CD4-positive, alpha-beta memory T cell (primary cell): ENCODE measurements at regions not wholly inside any gene's neighbourhood (a gene's known extent, or its start where the extent isn't known, plus 50 kb on each side); places are given as distances from the start of the nearest gene placed in this dataset.
"Not testable (repeated sequence)": the region's sequence is repeated elsewhere in the genome, so short reads cannot be mapped to it uniquely, and the experiment has no call there.

Experiments
- CTCF ChIA-PET: fragments of 350-600 bp; sonication (Branson Sonifier 250); formaldehyde crosslinking; loops from one replicate; lab custom pipeline; 2021; ENCODE audit warnings: inconsistent platforms; ENCODE audit not compliant: partially characterized antibody; lab: Charles Lee
- POLR2A ChIA-PET: fragments of 350-600 bp; sonication (Branson Sonifier 250); formaldehyde crosslinking; loops from one replicate; lab custom pipeline; 2021; ENCODE audit not compliant: partially characterized antibody; lab: Charles Lee
- DNase-seq, 5 donors: peaks; one replicate each; pipeline versions ENCODE4 v3.0.0 to v3.0.0-alpha.2; 2020 to 2022; ENCODE audit warnings: mixed read lengths in 1 of 5
- H3K27ac ChIP-seq: one replicate; pipeline ENCODE4 v1.7.0; 2013; ENCODE audit warnings: low read depth, low read length
- H3K27me3 ChIP-seq: 2 replicates; pipeline ENCODE4 v1.7.0; 2013; ENCODE audit warnings: mild to moderate bottlenecking, low read length, moderate library complexity; ENCODE audit not compliant: insufficient read depth
- H3K36me3 ChIP-seq: 2 replicates; pipeline ENCODE4 v1.7.0; 2013; ENCODE audit warnings: mild to moderate bottlenecking, low read length, moderate library complexity; ENCODE audit not compliant: insufficient read depth
- H3K4me1 ChIP-seq: 2 replicates; pipeline ENCODE4 v1.7.0; 2013; ENCODE audit warnings: mild to moderate bottlenecking, low read length, moderate library complexity; ENCODE audit not compliant: insufficient read depth
- H3K4me3 ChIP-seq, 2 donors: one replicate each; pipeline ENCODE4 v1.7.0; 2013; ENCODE audit warnings: low read length in 2 of 2, mild to moderate bottlenecking in 1 of 2
- H3K9me3 ChIP-seq, 2 donors: one replicate each; pipeline ENCODE4 v1.7.0; 2013; ENCODE audit warnings: low read length in 2 of 2, control low read depth in 1 of 2; ENCODE audit not compliant: control insufficient read depth in 1 of 2
- H3K27ac Mint-ChIP-seq, 7 donors: one replicate each; pipeline ENCODE4 v1.8.0; 2020 to 2021; ENCODE audit warnings: mixed read lengths in 7 of 7, mild to moderate bottlenecking in 6 of 7, inconsistent platforms in 3 of 7, moderate library complexity in 3 of 7
- H3K27me3 Mint-ChIP-seq, 2 donors: one replicate each; pipeline ENCODE4 v1.8.0; 2020 to 2021; ENCODE audit warnings: mixed read lengths in 2 of 2
- H3K36me3 Mint-ChIP-seq, 2 donors: one replicate each; pipeline ENCODE4 v1.8.0; 2020 to 2021; ENCODE audit warnings: mixed read lengths in 2 of 2, inconsistent platforms in 1 of 2, mild to moderate bottlenecking in 1 of 2
- H3K4me1 Mint-ChIP-seq, 4 donors: one replicate each; pipeline ENCODE4 v1.8.0; 2020 to 2021; ENCODE audit warnings: mixed read lengths in 4 of 4, mild to moderate bottlenecking in 1 of 4
- H3K4me3 Mint-ChIP-seq, 8 donors: one replicate each; pipeline ENCODE4 v1.8.0; 2020 to 2021; ENCODE audit warnings: mixed read lengths in 8 of 8, mild to moderate bottlenecking in 7 of 8, moderate library complexity in 6 of 8, inconsistent platforms in 3 of 8
- H3K9me3 Mint-ChIP-seq, 8 donors: one replicate each; pipeline ENCODE4 v1.8.0; 2020 to 2021; ENCODE audit warnings: mixed read lengths in 8 of 8, mild to moderate bottlenecking in 5 of 8, inconsistent platforms in 3 of 8, moderate library complexity in 1 of 8
- intact Hi-C: fragments of 100-400 bp; cut with micrococcal nuclease; formaldehyde crosslinking; loops from one replicate; pipeline ENCODE4 v1.15.1; 2023

DNA sequence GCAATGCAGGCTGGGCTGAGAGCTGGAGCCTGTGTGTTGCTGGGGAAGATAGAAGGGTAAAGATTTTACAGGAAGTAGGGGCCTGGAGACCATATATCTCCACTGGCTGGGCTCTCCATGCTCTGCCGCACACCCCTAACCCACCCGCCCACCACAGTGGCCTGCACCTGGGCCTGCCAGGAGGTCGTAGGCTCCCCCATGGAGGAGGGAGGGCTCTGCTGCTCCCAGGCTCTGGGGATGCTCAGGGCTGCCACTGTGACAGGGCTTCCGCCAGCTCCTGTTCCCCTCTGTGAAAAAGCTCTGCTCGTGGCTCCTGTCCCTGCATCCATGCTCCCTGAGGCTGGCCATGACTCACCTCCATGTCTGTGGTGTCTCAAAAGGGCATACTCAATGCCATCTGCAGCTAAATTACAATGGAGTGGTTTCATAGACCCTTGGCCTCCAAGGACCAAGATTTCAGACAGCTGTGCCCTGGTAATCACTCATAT lies 106.0 kb downstream of the CXCL12 start:
- no peak overlapping the region for H3K4me3 Mint-ChIP-seq
- H3K27ac ChIP-seq = no peak overlapping the region
- CTCF ChIA-PET = no interaction called here
- no peaks in the 10 kb centered on the region for H3K36me3 ChIP-seq
- H3K27me3 Mint-ChIP-seq = peaks cover 3 to 4% of the 10 kb centered on the region in 2 donors
- no peaks in the 10 kb centered on the region for H3K9me3 ChIP-seq
- intact Hi-C loops = no loop called here
- POLR2A ChIA-PET = no interaction called here
- DNase-seq = no peak
- no peaks in the 10 kb centered on the region for H3K4me1 Mint-ChIP-seq
- H3K4me3 ChIP-seq = no peak overlapping the region
- H3K27ac Mint-ChIP-seq = no peak overlapping the region
- no peaks in the 10 kb centered on the region for H3K36me3 Mint-ChIP-seq
- H3K4me1 ChIP-seq = no peaks in the 10 kb centered on the region
- peaks cover 2 to 17% (median 10%) of the 10 kb centered on the region in 8 donors for H3K9me3 Mint-ChIP-seq
- H3K27me3 ChIP-seq = no peaks in the 10 kb centered on the region

DNA sequence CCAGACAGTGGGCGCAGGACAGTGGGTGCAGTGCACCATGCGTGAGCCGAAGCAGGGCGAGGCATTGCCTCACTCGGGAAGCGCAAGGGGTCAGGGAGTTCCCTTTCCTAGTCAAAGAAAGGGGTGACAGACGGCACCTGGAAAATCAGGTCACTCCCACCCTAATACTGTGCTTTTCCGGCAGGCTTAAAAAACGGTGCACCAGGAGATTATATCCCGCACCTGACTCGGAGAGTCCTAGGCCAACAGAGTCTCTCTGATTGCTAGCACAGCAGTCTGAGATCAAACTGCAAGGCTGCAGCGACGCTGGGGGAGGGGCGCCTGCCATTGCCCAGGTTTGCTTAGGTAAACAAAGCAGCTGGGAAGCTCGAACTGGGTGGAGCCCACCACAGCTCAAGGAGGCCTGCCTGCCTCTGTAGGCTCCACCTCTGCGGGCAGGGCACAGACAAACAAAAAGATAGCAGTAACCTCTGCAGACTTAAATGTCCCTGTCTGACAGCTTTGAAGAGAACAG lies 116.4 kb downstream of the CXCL12 start:
- H3K9me3 ChIP-seq, CTCF ChIA-PET, H3K36me3 Mint-ChIP-seq, H3K4me3 ChIP-seq, H3K4me1 ChIP-seq, H3K36me3 ChIP-seq, H3K27me3 Mint-ChIP-seq, POLR2A ChIA-PET, H3K27ac Mint-ChIP-seq, H3K27ac ChIP-seq, H3K27me3 ChIP-seq, DNase-seq, H3K4me1 Mint-ChIP-seq, intact Hi-C loops: not testable (repeated sequence)
- Mint-ChIP-seq H3K9me3 (peaks cover 2 to 21% (median 6%) of the 10 kb centered on the region in 8 donors), H3K4me3 (peak overlapping the region in 1 of 8 donors; percentile 55)

DNA sequence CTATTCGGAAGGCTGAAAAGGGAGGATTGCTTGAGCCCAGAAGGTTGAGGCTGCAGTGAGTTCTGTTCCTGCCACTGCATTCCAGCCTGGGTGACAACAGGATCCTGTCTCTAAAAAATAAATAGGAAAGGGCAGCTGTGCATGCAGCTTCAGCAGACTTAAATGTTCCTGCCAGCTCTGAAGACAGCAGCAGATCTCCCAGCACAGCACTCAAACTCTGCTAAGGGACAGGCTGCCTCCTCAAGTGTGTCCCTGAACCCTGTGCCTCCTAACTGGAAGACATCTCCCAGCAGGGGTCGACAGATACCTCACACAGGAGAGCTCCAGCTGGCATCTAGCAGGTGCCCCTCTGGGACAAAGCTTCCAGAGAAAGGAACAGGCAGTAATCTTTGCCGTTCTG lies 117.9 kb downstream of the CXCL12 start:
- Histone ChIP-seq H3K27ac (no peak overlapping the region), H3K4me1 (no peaks in the 10 kb centered on the region), H3K4me3 (no peak overlapping the region), H3K9me3 (no peaks in the 10 kb centered on the region), H3K27me3 (no peaks in the 10 kb centered on the region), H3K36me3 (no peaks in the 10 kb centered on the region)
- H3K4me1 Mint-ChIP-seq = no peaks in the 10 kb centered on the region
- no peak overlapping the region for H3K27ac Mint-ChIP-seq
- ChIA-PET POLR2A (no interaction called here), CTCF (no interaction called here)
- H3K36me3 Mint-ChIP-seq = peaks cover 0 to 1% of the 10 kb centered on the region in 2 donors
- H3K9me3 Mint-ChIP-seq = peaks cover 2 to 21% (median 6%) of the 10 kb centered on the region in 8 donors
- no peak for DNase-seq
- intact Hi-C loops = no loop called here
- no peak overlapping the region for H3K4me3 Mint-ChIP-seq
- H3K27me3 Mint-ChIP-seq = peaks cover 2 to 4% of the 10 kb centered on the region in 2 donors

DNA sequence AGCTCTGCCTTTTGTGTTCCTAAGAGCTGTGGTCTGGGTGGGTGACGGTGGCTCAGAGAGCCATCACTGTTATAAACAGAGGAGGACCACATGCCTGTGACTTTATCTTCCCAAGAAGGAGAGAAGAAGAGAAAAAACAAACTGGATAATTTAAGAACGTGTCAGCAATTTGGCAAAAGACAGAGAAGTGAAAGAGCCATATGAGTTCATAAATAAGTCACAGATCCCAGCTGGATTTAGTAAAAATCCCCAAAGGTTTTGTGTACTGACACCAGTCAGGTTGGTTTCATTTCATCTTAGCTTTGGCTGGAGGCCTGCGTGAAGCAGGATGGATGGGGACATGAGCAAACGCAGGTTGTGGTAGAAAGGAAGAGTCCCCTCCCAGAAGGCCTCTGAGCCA lies 120.7 kb downstream of the CXCL12 start:
- Mint-ChIP-seq H3K4me3 (no peak overlapping the region), H3K9me3 (peaks cover 2 to 21% (median 6%) of the 10 kb centered on the region in 8 donors), H3K4me1 (no peaks in the 10 kb centered on the region), H3K36me3 (peaks cover 0 to 1% of the 10 kb centered on the region in 2 donors), H3K27me3 (peaks cover 2 to 4% of the 10 kb centered on the region in 2 donors), H3K27ac (no peak overlapping the region)
- Histone ChIP-seq H3K4me3 (no peak overlapping the region), H3K9me3 (no peaks in the 10 kb centered on the region), H3K4me1 (no peaks in the 10 kb centered on the region), H3K27me3 (no peaks in the 10 kb centered on the region), H3K27ac (no peak overlapping the region), H3K36me3 (no peaks in the 10 kb centered on the region)
- CTCF ChIA-PET = no interaction called here
- intact Hi-C loops = no loop called here
- POLR2A ChIA-PET = no interaction called here
- DNase-seq = no peak

DNA sequence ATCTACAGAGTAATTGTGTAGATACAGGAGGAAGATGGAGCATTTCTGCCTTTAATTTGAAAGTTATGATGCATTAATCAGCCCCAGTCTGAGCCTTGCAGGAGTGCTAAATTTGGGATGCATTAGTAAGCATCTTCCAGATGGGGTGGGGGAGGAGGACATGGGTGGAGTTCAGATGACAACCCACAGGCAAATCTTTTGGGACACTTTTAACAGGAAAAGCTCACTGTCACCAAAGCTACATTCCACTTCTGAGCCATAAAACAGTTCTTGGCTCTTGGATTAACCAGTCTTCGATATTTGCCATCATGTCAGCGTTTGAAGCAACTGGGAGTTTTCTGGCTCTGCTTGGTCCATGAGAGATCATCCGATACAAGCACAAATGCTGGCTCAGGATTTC lies 121.1 kb downstream of the CXCL12 start:
- Mint-ChIP-seq H3K4me3 (no peak overlapping the region), H3K36me3 (peaks cover 0 to 1% of the 10 kb centered on the region in 2 donors), H3K27ac (no peak overlapping the region), H3K4me1 (no peaks in the 10 kb centered on the region), H3K9me3 (peaks cover 2 to 21% (median 6%) of the 10 kb centered on the region in 8 donors), H3K27me3 (peaks cover 2 to 4% of the 10 kb centered on the region in 2 donors)
- ChIA-PET POLR2A (no interaction called here), CTCF (no interaction called here)
- no peaks in the 10 kb centered on the region for H3K9me3 ChIP-seq
- H3K27me3 ChIP-seq = no peaks in the 10 kb centered on the region
- no peaks in the 10 kb centered on the region for H3K36me3 ChIP-seq
- H3K4me1 ChIP-seq = no peaks in the 10 kb centered on the region
- no peak overlapping the region for H3K4me3 ChIP-seq
- H3K27ac ChIP-seq = no peak overlapping the region
- no peak for DNase-seq
- intact Hi-C loops = no loop called here

DNA sequence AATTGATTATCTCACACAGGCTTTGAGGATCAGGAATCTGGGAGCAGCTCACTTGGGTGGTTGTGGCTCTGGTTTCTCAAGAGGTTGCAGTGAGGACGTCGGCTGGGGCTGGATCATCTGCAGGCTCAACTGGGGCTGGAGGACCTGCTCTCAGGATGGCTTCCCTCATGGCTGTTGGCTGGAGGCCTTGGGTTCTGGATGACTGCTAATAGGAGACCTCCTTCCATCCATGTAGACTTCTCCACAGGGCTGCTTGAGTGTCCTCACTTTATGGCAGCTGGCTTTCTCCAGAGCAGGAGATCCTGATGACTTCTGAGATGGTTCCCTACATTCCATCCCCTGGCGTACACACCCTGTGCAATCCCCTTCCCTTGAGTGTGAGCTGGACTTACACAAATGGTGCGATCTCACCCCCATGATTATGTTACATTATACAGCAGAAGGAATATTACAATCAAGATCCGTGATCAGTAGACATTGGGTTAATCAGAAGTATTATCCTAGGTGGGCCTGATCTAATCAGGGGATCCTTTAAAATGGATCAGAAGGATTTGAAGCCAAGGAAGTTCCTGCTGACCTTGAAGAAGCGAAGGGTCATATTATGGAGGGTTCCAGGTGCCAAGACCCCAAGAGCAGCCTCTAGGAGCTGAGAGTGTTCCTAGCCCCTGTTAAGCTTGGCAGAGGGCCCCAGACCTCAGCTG lies 122.2 kb downstream of the CXCL12 start:
- intact Hi-C loops = no loop called here
- no peaks in the 10 kb centered on the region for H3K27me3 ChIP-seq
- H3K27ac Mint-ChIP-seq = no peak overlapping the region
- no peak overlapping the region for H3K4me3 ChIP-seq
- no peak overlapping the region for H3K4me3 Mint-ChIP-seq
- H3K4me1 ChIP-seq = no peaks in the 10 kb centered on the region
- H3K27me3 Mint-ChIP-seq = peaks cover 2 to 4% of the 10 kb centered on the region in 2 donors
- no peak for DNase-seq
- POLR2A ChIA-PET = no interaction called here
- H3K36me3 Mint-ChIP-seq = peaks cover 0 to 1% of the 10 kb centered on the region in 2 donors
- CTCF ChIA-PET = no interaction called here
- peaks cover 0 to 16% (median 4%) of the 10 kb centered on the region in 8 donors for H3K9me3 Mint-ChIP-seq
- H3K4me1 Mint-ChIP-seq = no peaks in the 10 kb centered on the region
- no peak overlapping the region for H3K27ac ChIP-seq
- H3K9me3 ChIP-seq = no peaks in the 10 kb centered on the region
- H3K36me3 ChIP-seq = no peaks in the 10 kb centered on the region

DNA sequence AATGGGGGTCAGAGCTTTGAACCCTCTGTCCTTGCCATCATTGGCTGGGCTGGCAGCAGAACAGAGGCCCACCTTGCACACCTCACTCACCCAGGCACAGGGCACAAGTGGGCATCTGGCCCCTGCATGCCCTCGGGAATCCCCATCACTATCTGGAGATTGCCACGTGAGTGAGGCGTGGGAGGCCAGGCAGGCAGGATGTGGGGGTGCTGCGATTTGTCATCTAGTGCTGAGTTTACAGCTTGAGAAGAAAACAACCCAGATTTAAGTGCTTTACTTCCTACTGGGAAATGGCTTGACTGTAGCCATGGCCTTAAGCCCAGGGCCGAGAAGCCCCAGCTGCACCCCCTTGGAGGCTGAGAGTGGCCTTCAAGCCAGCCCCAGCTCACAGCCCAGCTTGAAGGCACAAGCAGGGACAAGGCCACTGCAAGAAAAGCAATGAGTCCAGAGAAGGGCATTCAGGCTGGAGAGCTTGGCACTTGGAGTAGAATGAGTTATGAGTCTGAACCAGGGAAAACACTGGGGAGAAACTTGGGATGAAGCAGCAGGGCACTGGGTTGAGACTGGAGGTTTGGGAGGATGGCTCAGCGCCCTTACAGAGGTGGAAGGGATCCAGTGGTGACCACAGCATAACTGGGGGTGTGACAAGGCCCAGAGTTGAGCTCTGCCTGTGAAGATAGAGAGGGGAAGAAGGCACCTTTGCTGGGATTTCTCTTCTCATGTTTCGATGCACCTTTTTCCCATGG lies 123.0 kb downstream of the CXCL12 start:
- no peaks in the 10 kb centered on the region for H3K4me1 ChIP-seq
- no peaks in the 10 kb centered on the region for H3K9me3 ChIP-seq
- no peaks in the 10 kb centered on the region for H3K36me3 ChIP-seq
- Mint-ChIP-seq H3K4me1 (no peaks in the 10 kb centered on the region), H3K4me3 (no peak overlapping the region), H3K9me3 (peaks cover 0 to 9% (median 2%) of the 10 kb centered on the region in 8 donors), H3K27me3 (peaks cover 2 to 4% of the 10 kb centered on the region in 2 donors), H3K27ac (no peak overlapping the region), H3K36me3 (no peaks in the 10 kb centered on the region)
- ChIA-PET CTCF (no interaction called here), POLR2A (no interaction called here)
- no peak overlapping the region for H3K4me3 ChIP-seq
- H3K27ac ChIP-seq = no peak overlapping the region
- intact Hi-C loops = no loop called here
- DNase-seq = no peak
- H3K27me3 ChIP-seq = no peaks in the 10 kb centered on the region
